Neural progenitor cell (in vitro differentiated cells): ENCODE measurements at regions not wholly inside any gene's neighbourhood (a gene's known extent, or its start where the extent isn't known, plus 50 kb on each side); places are given as distances from the start of the nearest gene placed in this dataset.

Experiments
- EZH2 ChIP-seq: fragments of 200-600 bp; sonication (generic); IDR thresholded peaks from 2 replicates; pipeline ENCODE4 v1.6.1; 2017; ENCODE audit warnings: antibody characterized with exemption, mild to moderate bottlenecking, moderate library complexity
- TF ChIP-seq, protein P1 (sequence below): fragments of 200-600 bp; sonication (generic); IDR thresholded peaks from 2 replicates; pipeline ENCODE4 v1.5.1; 2017; ENCODE audit warnings: antibody characterized with exemption, mild to moderate bottlenecking

DNA sequence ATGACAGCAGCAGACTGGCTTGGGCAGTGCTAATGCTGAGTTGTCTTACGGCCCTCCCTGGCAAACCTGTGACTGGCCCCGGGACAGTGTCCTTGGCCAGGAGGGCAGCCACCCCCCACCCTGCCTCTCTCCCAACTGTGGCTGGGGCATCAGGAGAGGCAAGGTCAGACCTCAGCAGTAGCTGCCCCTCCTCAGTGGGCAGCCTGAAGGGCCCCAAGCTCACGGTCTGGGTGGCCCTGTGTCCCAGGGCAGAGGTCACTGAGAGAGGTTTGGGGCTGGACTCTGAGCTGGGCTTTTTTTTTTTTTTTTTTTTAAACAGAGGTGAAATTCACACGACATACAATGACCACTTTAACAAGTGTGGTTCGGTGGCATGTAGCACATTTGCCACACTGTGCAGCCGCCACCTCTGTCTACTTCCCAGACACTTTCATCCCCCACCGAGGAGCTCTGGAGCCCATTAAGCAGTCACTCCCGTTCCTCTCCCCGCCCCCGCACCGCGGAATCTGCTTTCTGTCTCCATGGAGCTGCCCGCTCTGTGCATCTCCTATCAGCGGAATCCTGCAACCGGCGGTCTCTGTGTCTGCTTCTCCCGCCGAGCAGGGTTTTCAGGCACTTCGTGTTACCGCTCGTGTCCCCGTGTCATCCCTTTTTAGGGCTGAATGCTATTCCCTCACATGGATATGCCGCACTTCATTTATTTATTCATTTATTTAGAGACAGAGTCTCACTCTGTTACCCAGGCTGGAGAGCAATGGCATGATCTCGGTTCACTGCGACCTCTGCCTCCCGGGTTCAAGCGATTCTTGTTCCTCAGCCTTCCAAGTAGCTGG is 67.9 kb upstream of the GATA5 start:
- TF ChIP-seq, protein P1, sequence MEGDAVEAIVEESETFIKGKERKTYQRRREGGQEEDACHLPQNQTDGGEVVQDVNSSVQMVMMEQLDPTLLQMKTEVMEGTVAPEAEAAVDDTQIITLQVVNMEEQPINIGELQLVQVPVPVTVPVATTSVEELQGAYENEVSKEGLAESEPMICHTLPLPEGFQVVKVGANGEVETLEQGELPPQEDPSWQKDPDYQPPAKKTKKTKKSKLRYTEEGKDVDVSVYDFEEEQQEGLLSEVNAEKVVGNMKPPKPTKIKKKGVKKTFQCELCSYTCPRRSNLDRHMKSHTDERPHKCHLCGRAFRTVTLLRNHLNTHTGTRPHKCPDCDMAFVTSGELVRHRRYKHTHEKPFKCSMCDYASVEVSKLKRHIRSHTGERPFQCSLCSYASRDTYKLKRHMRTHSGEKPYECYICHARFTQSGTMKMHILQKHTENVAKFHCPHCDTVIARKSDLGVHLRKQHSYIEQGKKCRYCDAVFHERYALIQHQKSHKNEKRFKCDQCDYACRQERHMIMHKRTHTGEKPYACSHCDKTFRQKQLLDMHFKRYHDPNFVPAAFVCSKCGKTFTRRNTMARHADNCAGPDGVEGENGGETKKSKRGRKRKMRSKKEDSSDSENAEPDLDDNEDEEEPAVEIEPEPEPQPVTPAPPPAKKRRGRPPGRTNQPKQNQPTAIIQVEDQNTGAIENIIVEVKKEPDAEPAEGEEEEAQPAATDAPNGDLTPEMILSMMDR, result no peak
- TF ChIP-seq EZH2, result no peak
